ENCODE measurements at regions not wholly inside any gene's neighbourhood (a gene's known extent, or its start where the extent isn't known, plus 50 kb on each side); places are given as distances from the start of the nearest gene placed in this dataset.

GRCh38 chr15:93860701-93861100 lies 370.7 kb upstream of the MCTP2 start:
- TF ChIP-seq NBN (IDR thresholded peaks at IDR 0.05), result no peak
- no peak for TF ChIP-seq IRF5 (IDR thresholded peaks at IDR 0.05; ENCODE audit: borderline replicate concordance)
- no peak for TF ChIP-seq RCOR1 (conservative IDR thresholded peaks at IDR 0.05; ENCODE audit: low read depth, low read length)
- no peak for TF ChIP-seq ATF3 (IDR thresholded peaks at IDR 0.05; ENCODE audit: borderline replicate concordance, extremely low read depth, low read depth, low read length)
- no peak for TF ChIP-seq SMAD5 (IDR thresholded peaks at IDR 0.05; ENCODE audit: low read depth)
- TF ChIP-seq ZNF24 (IDR thresholded peaks at IDR 0.05), result no peak
- no peak for TF ChIP-seq MLLT1 (IDR thresholded peaks at IDR 0.05)
- TF ChIP-seq TCF12 (IDR thresholded peaks at IDR 0.05; ENCODE audit: low read depth, low read length), result no peak
- no peak for TF ChIP-seq IRF3 (IDR thresholded peaks at IDR 0.05)
- no peak for TF ChIP-seq RAD51 (IDR thresholded peaks at IDR 0.05)
- Histone ChIP-seq H3K36me3 (ENCODE audit: control insufficient read depth in 2 of 2, insufficient read depth in 2 of 2, low read length in 1 of 2) (no peaks in the 10 kb centered on the region), H3K9ac (ENCODE audit: control insufficient read depth, insufficient read depth, low read length) (no peak overlapping the region), H4K20me1 (ENCODE audit: control insufficient read depth, insufficient read depth) (no peaks in the 10 kb centered on the region), H3K4me1 (ENCODE audit: control insufficient read depth, insufficient read depth, low read length) (no peaks in the 10 kb centered on the region), H3K4me3 (no peak overlapping the region), H2AFZ (ENCODE audit: control insufficient read depth, low read depth, low read length) (no peak overlapping the region), H3K27me3 (replicated peaks in 1 of 2; ENCODE audit: control insufficient read depth in 2 of 2, insufficient read depth in 2 of 2, low read length in 1 of 2) (no peaks in the 10 kb centered on the region), H3K4me2 (ENCODE audit: control insufficient read depth, insufficient read depth) (no peak overlapping the region), H3K79me2 (ENCODE audit: control insufficient read depth, insufficient read depth, low read length) (no peaks in the 10 kb centered on the region), H3K9me3 (replicated peaks; ENCODE audit: control insufficient read depth, insufficient read depth, low read length) (no peaks in the 10 kb centered on the region), H3K27ac (ENCODE audit: control insufficient read depth, insufficient read depth) (no peak overlapping the region)
- no peak for ATAC-seq
- ChIA-PET CTCF (no interaction called here), POLR2A (no interaction called here), SMC1A (ENCODE audit: uncharacterized antibody, unreplicated experiment) (no interaction called here), RAD21 (ENCODE audit: unreplicated experiment) (no interaction called here)
- in situ Hi-C loops (cut with MboI), result no loop called here
- intact Hi-C loops (cut with micrococcal nuclease; ENCODE audit: unreplicated experiment), result no loop called here
- no peak for DNase-seq (ENCODE audit: low read depth, low spot score)
- BruUV-seq (replicated peaks), result no TSS peak
- 32% methylated on average over 4 of the region's 4 CpGs for WGBS (ENCODE audit: insufficient coverage, insufficient replicate concordance, low lambda C conversion rate, missing lambda C conversion rate)
- no peak for FAIRE-seq

All from GM12878 (cell line).